ENCODE measurements at regions not wholly inside any gene's neighbourhood (a gene's known extent, or its start where the extent isn't known, plus 50 kb on each side); places are given as distances from the start of the nearest gene placed in this dataset.

- no TSS peak for BruUV-seq (replicated peaks)
- 6% methylated on average over 3 of the region's 3 CpGs for WGBS (ENCODE audit: low lambda C conversion rate)
- Histone ChIP-seq H3K4me1 (ENCODE audit: insufficient read depth, low read length) (peaks cover 22% of the 10 kb centered on the region), H3K27me3 (ENCODE audit: control insufficient read depth in 1 of 2, insufficient read depth in 2 of 2, low read length in 2 of 2) (no peaks in the 10 kb centered on the region), H2AFZ (ENCODE audit: low read length) (no peak overlapping the region), H4K20me1 (ENCODE audit: insufficient read depth, low read length) (no peaks in the 10 kb centered on the region), H3K79me2 (ENCODE audit: insufficient read depth, low read length) (no peaks in the 10 kb centered on the region), H3K9me3 (ENCODE audit: low read length) (peaks cover 13% of the 10 kb centered on the region), H3K36me3 (replicated peaks in 1 of 2; ENCODE audit: control insufficient read depth in 1 of 2, insufficient read depth in 2 of 2, low read length in 2 of 2) (no peaks in the 10 kb centered on the region), H3K4me2 (ENCODE audit: low read depth, low read length) (no peak overlapping the region), H3K27ac (ENCODE audit: extremely low read length, insufficient read depth, low read length) (no peak overlapping the region), H3K9ac (ENCODE audit: insufficient read depth, low read depth, low read length) (no peak overlapping the region), H3K4me3 (replicated peaks in 1 of 3; ENCODE audit: insufficient read depth in 1 of 3, low read depth in 2 of 3, low read length in 3 of 3) (no peak overlapping the region)
- CTCF ChIA-PET (ENCODE audit: low intra/inter-chr PET ratio, low total read pairs), result no interaction called here
- FAIRE-seq (peak; percentile 21), ATAC-seq (peak; percentile 36), DNase-seq (ENCODE audit: low spot score) (no peak)
- peak; percentile 51; the same call in 1 of the 2 replicates for TF ChIP-seq CEBPB (IDR thresholded peaks at IDR 0.05; ENCODE audit: borderline replicate concordance, low read depth, low read length)
- no peak for TF ChIP-seq BATF2 (CRISPR knock-in tag; IDR thresholded peaks at IDR 0.05)
- POLR2A ChIA-PET, result interaction anchor here (1.5 kb wide), 1 partner anchor 9 kb away, joined by 8 read pairs; no protein-coding TSS in a partner anchor
- in situ Hi-C loops (cut with HindIII; ENCODE audit: extremely low pct_ligation_motif_present, low pct_unique_long_range_greater_than_20kb) (no loop called here), intact Hi-C loops (cut with micrococcal nuclease; ENCODE audit: unreplicated experiment) (loop anchor here (5.0 kb wide), 1 partner anchor 128 kb away; the partner anchor contains the start of gene ATL2)
These were observed 96.9 kb downstream of the HNRNPLL start for GRCh38 chr2:38505779-38506178.

DNA sequence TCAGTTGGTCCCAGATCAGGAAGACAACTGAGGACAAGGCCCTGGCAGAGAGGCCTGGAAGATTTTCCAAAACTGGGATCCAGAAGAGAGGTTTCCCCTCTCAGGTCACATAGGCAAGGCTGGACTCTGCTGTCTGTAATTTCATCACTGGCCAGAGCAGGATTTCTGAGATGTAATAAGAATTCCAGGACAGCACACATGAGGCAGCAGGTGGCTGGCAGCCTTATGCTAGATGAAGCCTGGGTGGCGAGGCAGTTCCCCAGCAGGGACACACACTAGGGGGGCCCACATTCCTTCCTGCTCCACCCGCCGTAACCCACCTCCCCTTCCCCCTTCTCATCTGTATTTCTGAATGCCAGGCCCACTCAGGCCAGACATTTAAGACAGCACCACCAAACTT lies 98.6 kb downstream of the HNRNPLL start:
- H3K79me2 ChIP-seq (ENCODE audit: insufficient read depth, low read length), result no peaks in the 10 kb centered on the region
- H3K4me1 ChIP-seq (ENCODE audit: insufficient read depth, low read length), result peaks cover 25% of the 10 kb centered on the region
- intact Hi-C loops (cut with micrococcal nuclease; ENCODE audit: unreplicated experiment) (no loop called here), in situ Hi-C loops (cut with HindIII; ENCODE audit: extremely low pct_ligation_motif_present, low pct_unique_long_range_greater_than_20kb) (no loop called here)
- H3K27me3 ChIP-seq (ENCODE audit: control insufficient read depth in 1 of 2, insufficient read depth in 2 of 2, low read length in 2 of 2), result no peaks in the 10 kb centered on the region
- H3K4me3 ChIP-seq (replicated peaks in 1 of 3; ENCODE audit: insufficient read depth in 1 of 3, low read depth in 2 of 3, low read length in 3 of 3), result no peak overlapping the region
- TF ChIP-seq KDM4B (CRISPR knock-in tag; IDR thresholded peaks at IDR 0.05) (no peak), ZNF737 (CRISPR knock-in tag; IDR thresholded peaks at IDR 0.05; ENCODE audit: borderline replicate concordance) (no peak), CSRNP2 (CRISPR knock-in tag; conservative IDR thresholded peaks at IDR 0.05; ENCODE audit: low read depth) (no peak), ZZZ3 (CRISPR knock-in tag; IDR thresholded peaks at IDR 0.05; ENCODE audit: borderline replicate concordance) (no peak), UBTF (CRISPR knock-in tag; IDR thresholded peaks at IDR 0.05) (no peak), ZNF7 (CRISPR knock-in tag; IDR thresholded peaks at IDR 0.05) (no peak), LCORL (IDR thresholded peaks at IDR 0.05) (no peak), LCORL (CRISPR knock-in tag; IDR thresholded peaks at IDR 0.05) (no peak), GATAD1 (CRISPR knock-in tag; IDR thresholded peaks at IDR 0.05) (no peak)
- ATAC-seq (no peak), FAIRE-seq (no peak), DNase-seq (ENCODE audit: low spot score) (no peak)
- no peak overlapping the region for H3K9ac ChIP-seq (ENCODE audit: insufficient read depth, low read depth, low read length)
- H3K36me3 ChIP-seq (replicated peaks in 1 of 2; ENCODE audit: control insufficient read depth in 1 of 2, insufficient read depth in 2 of 2, low read length in 2 of 2), result no peaks in the 10 kb centered on the region
- H4K20me1 ChIP-seq (ENCODE audit: insufficient read depth, low read length), result no peaks in the 10 kb centered on the region
- H3K4me2 ChIP-seq (ENCODE audit: low read depth, low read length), result no peak overlapping the region
- no TSS peak for BruUV-seq (replicated peaks)
- POLR2A ChIA-PET, result no interaction called here
- H3K9me3 ChIP-seq (ENCODE audit: low read length), result peaks cover 13% of the 10 kb centered on the region
- WGBS (ENCODE audit: low lambda C conversion rate), result 63% methylated on average over 3 of the region's 3 CpGs
- CTCF ChIA-PET (ENCODE audit: low intra/inter-chr PET ratio, low total read pairs), result no interaction called here
- no peak overlapping the region for H3K27ac ChIP-seq (ENCODE audit: extremely low read length, insufficient read depth, low read length)
- H2AFZ ChIP-seq (ENCODE audit: low read length), result no peak overlapping the region
